ENCODE measurements at regions not wholly inside any gene's neighbourhood (a gene's known extent, or its start where the extent isn't known, plus 50 kb on each side); places are given as distances from the start of the nearest gene placed in this dataset.

- no peak overlapping the region for H3K4me3 ChIP-seq
- no peaks in the 10 kb centered on the region for H3K9me3 ChIP-seq
- H3K27me3 ChIP-seq: no peaks in the 10 kb centered on the region
- 74 to 76% methylated on average over 2 of the region's 2 CpGs for WGBS, 2 donors
- no peak for DNase-seq
- H3K4me1 ChIP-seq: no peaks in the 10 kb centered on the region
- no peaks in the 10 kb centered on the region for H3K36me3 ChIP-seq
- intact Hi-C loops (cut with DNase I): no loop called here
- H3K27ac ChIP-seq: no peak overlapping the region
- TF ChIP-seq CTCF (IDR thresholded peaks at IDR 0.05) (no peak), POLR2A (IDR thresholded peaks at IDR 0.05) (no peak)
These were observed 976.9 kb downstream of the BRINP3 start for GRCh38 chr1:189500778-189501177.

GRCh38 chr1:189510827-189511226, 966.8 kb downstream of the BRINP3 start:
- intact Hi-C loops (cut with DNase I): no loop called here
- Histone ChIP-seq H3K36me3 (no peaks in the 10 kb centered on the region), H3K4me3 (no peak overlapping the region), H3K4me1 (no peaks in the 10 kb centered on the region), H3K27me3 (no peaks in the 10 kb centered on the region), H3K27ac (no peak overlapping the region), H3K9me3 (no peaks in the 10 kb centered on the region)
- TF ChIP-seq POLR2A (IDR thresholded peaks at IDR 0.05) (no peak), CTCF (IDR thresholded peaks at IDR 0.05) (no peak)
- DNase-seq: no peak

GRCh38 chr1:189513091-189513490, 964.6 kb downstream of the BRINP3 start:
- H3K4me1 ChIP-seq: no peaks in the 10 kb centered on the region
- intact Hi-C loops (cut with DNase I): no loop called here
- TF ChIP-seq CTCF (IDR thresholded peaks at IDR 0.05) (no peak), POLR2A (IDR thresholded peaks at IDR 0.05) (no peak)
- no peak overlapping the region for H3K4me3 ChIP-seq
- no peak for DNase-seq
- no peaks in the 10 kb centered on the region for H3K36me3 ChIP-seq
- no peak overlapping the region for H3K27ac ChIP-seq
- WGBS, 2 donors: no CpG with 5 or more reads among the region's 6 CpGs
- H3K9me3 ChIP-seq: no peaks in the 10 kb centered on the region
- H3K27me3 ChIP-seq: no peaks in the 10 kb centered on the region

GRCh38 chr1:189522441-189522840, 955.2 kb downstream of the BRINP3 start:
- H3K27ac ChIP-seq: no peak overlapping the region
- H3K27me3 ChIP-seq: no peaks in the 10 kb centered on the region
- 39 to 62% methylated on average over 6 of the region's 6 CpGs for WGBS, 2 donors
- no peak overlapping the region for H3K4me3 ChIP-seq
- DNase-seq: no peak
- intact Hi-C loops (cut with DNase I): no loop called here
- H3K36me3 ChIP-seq: no peaks in the 10 kb centered on the region
- H3K9me3 ChIP-seq: no peaks in the 10 kb centered on the region
- H3K4me1 ChIP-seq: no peaks in the 10 kb centered on the region
- TF ChIP-seq CTCF (IDR thresholded peaks at IDR 0.05): no peak
- TF ChIP-seq POLR2A (IDR thresholded peaks at IDR 0.05): no peak

GRCh38 chr1:189524501-189524900, 953.2 kb downstream of the BRINP3 start:
- Histone ChIP-seq H3K4me1 (no peaks in the 10 kb centered on the region), H3K27ac (no peak overlapping the region), H3K4me3 (no peak overlapping the region), H3K36me3 (no peaks in the 10 kb centered on the region), H3K9me3 (no peaks in the 10 kb centered on the region), H3K27me3 (no peaks in the 10 kb centered on the region)
- no peak for DNase-seq
- TF ChIP-seq POLR2A (IDR thresholded peaks at IDR 0.05) (no peak), CTCF (IDR thresholded peaks at IDR 0.05) (no peak)
- intact Hi-C loops (cut with DNase I): no loop called here
- 76 to 100% methylated on average over 1 of the region's 1 CpG for WGBS, 2 donors

Data from esophagus squamous epithelium (tissue), 5 donors.